ENCODE measurements at regions not wholly inside any gene's neighbourhood (a gene's known extent, or its start where the extent isn't known, plus 50 kb on each side); places are given as distances from the start of the nearest gene placed in this dataset.
"Not testable (repeated sequence)": the region's sequence is repeated elsewhere in the genome, so short reads cannot be mapped to it uniquely, and the experiment has no call there.

- no peak for DNase-seq
Measured at GRCh38 chr3:88703501-88704059, 403.8 kb upstream of the EPHA3 start.

GRCh38 chr3:88704338-88704737 is 403.1 kb upstream of the EPHA3 start:
- DNase-seq: no peak

GRCh38 chr3:88707837-88708236 is 399.6 kb upstream of the EPHA3 start:
- no peak for DNase-seq

GRCh38 chr3:88712552-88712951 is 394.9 kb upstream of the EPHA3 start:
- DNase-seq: no peak

- no peak for DNase-seq
Measured at GRCh38 chr3:88713233-88713691, 394.2 kb upstream of the EPHA3 start.

GRCh38 chr3:88725440-88726165 is 381.8 kb upstream of the EPHA3 start:
- no peak for DNase-seq

- DNase-seq: no peak
Measured at GRCh38 chr3:88732186-88732585, 375.2 kb upstream of the EPHA3 start.

GRCh38 chr3:88742106-88742505 is 365.3 kb upstream of the EPHA3 start:
- no peak for DNase-seq

- DNase-seq: no peak
Measured at GRCh38 chr3:88742674-88743507, 364.5 kb upstream of the EPHA3 start.

- no peak for DNase-seq
Measured at GRCh38 chr3:88744896-88745295, 362.5 kb upstream of the EPHA3 start.

- DNase-seq: not testable (repeated sequence)
Measured at GRCh38 chr3:88747145-88747544, 360.3 kb upstream of the EPHA3 start.

GRCh38 chr3:88758676-88759075 is 348.7 kb upstream of the EPHA3 start:
- no peak for DNase-seq

GRCh38 chr3:88767746-88768145 is 339.7 kb upstream of the EPHA3 start:
- no peak for DNase-seq

- no peak for DNase-seq
Measured at GRCh38 chr3:88773766-88774165, 333.7 kb upstream of the EPHA3 start.

- no peak for DNase-seq
Measured at GRCh38 chr3:88775026-88775690, 332.3 kb upstream of the EPHA3 start.

- DNase-seq: no peak
Measured at GRCh38 chr3:88779482-88779881, 327.9 kb upstream of the EPHA3 start.

GRCh38 chr3:88784925-88785324 is 322.5 kb upstream of the EPHA3 start:
- DNase-seq: no peak

- no peak for DNase-seq
Measured at GRCh38 chr3:88785841-88786240, 321.6 kb upstream of the EPHA3 start.

- no peak for DNase-seq
Measured at GRCh38 chr3:88795503-88795902, 311.9 kb upstream of the EPHA3 start.

- DNase-seq: no peak
Measured at GRCh38 chr3:88807491-88808105, 299.8 kb upstream of the EPHA3 start.

- DNase-seq: no peak
Measured at GRCh38 chr3:88809993-88810392, 297.4 kb upstream of the EPHA3 start.

- no peak for DNase-seq
Measured at GRCh38 chr3:88810455-88810854, 297.0 kb upstream of the EPHA3 start.

- no peak for DNase-seq
Measured at GRCh38 chr3:88811096-88811495, 296.3 kb upstream of the EPHA3 start.

All from T-helper 2 cell (primary cell).